PFSK-1 (cell line): ENCODE measurements at regions not wholly inside any gene's neighbourhood (a gene's known extent, or its start where the extent isn't known, plus 50 kb on each side); places are given as distances from the start of the nearest gene placed in this dataset.

Experiments
- POLR2AphosphoS5 ChIP-seq: IDR thresholded peaks from 2 replicates; pipeline ENCODE4 v1.6.1; 2012; ENCODE audit warnings: low read depth, mild to moderate bottlenecking, control low read depth, low read length, moderate library complexity
- SIN3A ChIP-seq: IDR thresholded peaks from 2 replicates; pipeline ENCODE4 v1.6.1; 2012; ENCODE audit warnings: mild to moderate bottlenecking, low read length, moderate library complexity, borderline replicate concordance; ENCODE audit not compliant: insufficient read depth
- TAF1 ChIP-seq: IDR thresholded peaks from 2 replicates; pipeline ENCODE4 v1.6.1; 2012; ENCODE audit warnings: low read length, control low read depth, borderline replicate concordance; ENCODE audit not compliant: insufficient read depth
- TF ChIP-seq, protein P1 (sequence below), 2 experiments: IDR thresholded peaks; 2 replicates each; pipeline versions ENCODE4 v1.6.1 to v1.8.0; 2011 to 2012; ENCODE audit warnings: low read depth in 2 of 2, low read length in 2 of 2, control low read depth in 1 of 2, inconsistent platforms in 1 of 2, mild to moderate bottlenecking in 1 of 2, moderate library complexity in 1 of 2; ENCODE audit not compliant: insufficient read depth in 1 of 2

DNA sequence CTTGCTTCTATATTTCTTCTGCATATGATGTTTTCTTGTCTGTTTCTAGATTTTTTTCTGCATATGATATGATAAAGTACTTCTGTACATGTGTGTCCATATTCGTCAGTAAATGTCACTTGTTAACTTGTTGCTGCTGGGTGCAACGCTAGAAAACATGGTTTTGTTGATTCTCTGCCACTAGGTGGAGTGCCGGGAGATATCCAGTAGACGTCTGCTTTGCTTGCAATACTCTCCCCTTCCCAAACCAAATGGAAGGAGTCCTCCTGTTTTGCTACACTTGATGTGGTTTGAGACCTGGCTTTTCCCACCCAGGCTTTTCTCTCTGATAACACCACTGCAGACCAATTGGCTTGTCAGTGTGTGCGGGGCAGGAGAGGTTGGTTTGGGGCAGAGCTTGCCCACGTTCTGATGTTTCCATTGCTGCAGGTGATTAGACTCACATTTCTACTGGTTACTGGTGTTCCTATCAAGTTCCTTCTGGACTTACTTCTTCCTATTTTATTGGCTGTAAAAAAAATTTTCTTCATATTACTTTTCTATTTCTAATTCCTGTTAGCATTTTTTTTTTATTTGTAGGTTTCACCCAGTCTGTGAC, 900.0 kb upstream of the CDH10 start:
- TF ChIP-seq TAF1, result no peak
- TF ChIP-seq POLR2AphosphoS5, result no peak
- no peak for TF ChIP-seq SIN3A
- TF ChIP-seq, protein P1, sequence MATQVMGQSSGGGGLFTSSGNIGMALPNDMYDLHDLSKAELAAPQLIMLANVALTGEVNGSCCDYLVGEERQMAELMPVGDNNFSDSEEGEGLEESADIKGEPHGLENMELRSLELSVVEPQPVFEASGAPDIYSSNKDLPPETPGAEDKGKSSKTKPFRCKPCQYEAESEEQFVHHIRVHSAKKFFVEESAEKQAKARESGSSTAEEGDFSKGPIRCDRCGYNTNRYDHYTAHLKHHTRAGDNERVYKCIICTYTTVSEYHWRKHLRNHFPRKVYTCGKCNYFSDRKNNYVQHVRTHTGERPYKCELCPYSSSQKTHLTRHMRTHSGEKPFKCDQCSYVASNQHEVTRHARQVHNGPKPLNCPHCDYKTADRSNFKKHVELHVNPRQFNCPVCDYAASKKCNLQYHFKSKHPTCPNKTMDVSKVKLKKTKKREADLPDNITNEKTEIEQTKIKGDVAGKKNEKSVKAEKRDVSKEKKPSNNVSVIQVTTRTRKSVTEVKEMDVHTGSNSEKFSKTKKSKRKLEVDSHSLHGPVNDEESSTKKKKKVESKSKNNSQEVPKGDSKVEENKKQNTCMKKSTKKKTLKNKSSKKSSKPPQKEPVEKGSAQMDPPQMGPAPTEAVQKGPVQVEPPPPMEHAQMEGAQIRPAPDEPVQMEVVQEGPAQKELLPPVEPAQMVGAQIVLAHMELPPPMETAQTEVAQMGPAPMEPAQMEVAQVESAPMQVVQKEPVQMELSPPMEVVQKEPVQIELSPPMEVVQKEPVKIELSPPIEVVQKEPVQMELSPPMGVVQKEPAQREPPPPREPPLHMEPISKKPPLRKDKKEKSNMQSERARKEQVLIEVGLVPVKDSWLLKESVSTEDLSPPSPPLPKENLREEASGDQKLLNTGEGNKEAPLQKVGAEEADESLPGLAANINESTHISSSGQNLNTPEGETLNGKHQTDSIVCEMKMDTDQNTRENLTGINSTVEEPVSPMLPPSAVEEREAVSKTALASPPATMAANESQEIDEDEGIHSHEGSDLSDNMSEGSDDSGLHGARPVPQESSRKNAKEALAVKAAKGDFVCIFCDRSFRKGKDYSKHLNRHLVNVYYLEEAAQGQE (IDR thresholded peaks at IDR 0.05; ENCODE audit: insufficient read depth in 1 of 2, low read depth in 2 of 2, low read length in 2 of 2), result no peak
